ENCODE measurements at regions not wholly inside any gene's neighbourhood (a gene's known extent, or its start where the extent isn't known, plus 50 kb on each side); places are given as distances from the start of the nearest gene placed in this dataset.

DNA sequence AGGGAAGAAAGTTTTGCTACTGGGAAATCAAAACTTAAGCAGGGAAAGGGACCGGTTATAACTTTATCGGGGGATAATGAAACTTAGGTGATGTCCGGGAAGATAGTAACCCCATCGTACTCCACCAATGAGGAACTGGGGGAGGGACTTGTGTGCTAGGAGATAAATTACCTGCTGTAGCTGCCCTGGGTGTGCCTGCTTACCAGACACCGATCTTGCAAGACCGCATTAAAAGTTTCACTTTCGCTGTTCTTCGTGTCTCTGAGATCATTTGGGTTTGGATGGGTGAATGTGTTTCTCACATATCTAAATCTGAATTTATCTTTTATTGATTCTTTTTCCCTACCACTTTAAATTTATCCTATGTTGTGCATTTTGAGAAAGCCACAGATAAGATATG is 381.4 kb downstream of the SLITRK6 start:
- POLR2A ChIA-PET: no interaction called here
- ATAC-seq (replicated peaks in 1 of 4): no peak
- WGBS (ENCODE audit: insufficient coverage): 100% methylated on average over 4 of the region's 8 CpGs

GRCh38 chr13:85413664-85414063 is 385.6 kb downstream of the SLITRK6 start:
- ChIA-PET CTCF (no interaction called here), POLR2A (no interaction called here)
- H3K27me3 ChIP-seq (replicated peaks in 1 of 2; ENCODE audit: control insufficient read depth in 2 of 2, extremely low read depth in 1 of 2, insufficient read depth in 2 of 2, low read length in 1 of 2): no peaks in the 10 kb centered on the region
- no peak overlapping the region for H3K27ac ChIP-seq (ENCODE audit: low read length)
- Mint-ChIP-seq H3K4me1 (no peaks in the 10 kb centered on the region), H3K36me3 (no peaks in the 10 kb centered on the region), H3K27ac (no peak overlapping the region), H3K9me3 (peaks cover 0 to 6% (median 0%) of the 10 kb centered on the region in 3 donors), H3K27me3 (no peaks in the 10 kb centered on the region), H3K4me3 (no peak overlapping the region)
- no CpG with 5 or more reads among the region's 2 CpGs for WGBS (ENCODE audit: insufficient coverage)
- no peaks in the 10 kb centered on the region for H3K9me3 ChIP-seq
- no peak overlapping the region for H3K4me3 ChIP-seq (ENCODE audit: control insufficient read depth in 1 of 2, extremely low read depth in 1 of 2, low read length in 1 of 2)
- ATAC-seq (replicated peaks in 1 of 4) (no peak), DNase-seq (no peak)
- H3K36me3 ChIP-seq (ENCODE audit: control insufficient read depth in 2 of 2, extremely low read depth in 1 of 2, insufficient read depth in 1 of 2, low read length in 1 of 2): no peaks in the 10 kb centered on the region
- no peaks in the 10 kb centered on the region for H3K4me1 ChIP-seq (ENCODE audit: control insufficient read depth in 1 of 2, extremely low read depth in 1 of 2, insufficient read depth in 2 of 2, low read length in 2 of 2)

More for the DNA sequence above, 381.4 kb downstream of the SLITRK6 start:
- Mint-ChIP-seq H3K4me3 (no peak overlapping the region), H3K27ac (no peak overlapping the region), H3K9me3 (peaks cover 0 to 4% (median 2%) of the 10 kb centered on the region in 3 donors), H3K4me1 (no peaks in the 10 kb centered on the region), H3K36me3 (no peaks in the 10 kb centered on the region), H3K27me3 (no peaks in the 10 kb centered on the region)
- Histone ChIP-seq H3K4me1 (ENCODE audit: control insufficient read depth in 1 of 2, extremely low read depth in 1 of 2, insufficient read depth in 2 of 2, low read length in 2 of 2) (no peaks in the 10 kb centered on the region), H3K36me3 (ENCODE audit: control insufficient read depth in 2 of 2, extremely low read depth in 1 of 2, insufficient read depth in 1 of 2, low read length in 1 of 2) (no peaks in the 10 kb centered on the region), H3K27me3 (replicated peaks in 1 of 2; ENCODE audit: control insufficient read depth in 2 of 2, extremely low read depth in 1 of 2, insufficient read depth in 2 of 2, low read length in 1 of 2) (no peaks in the 10 kb centered on the region), H3K9me3 (no peaks in the 10 kb centered on the region), H3K27ac (ENCODE audit: low read length) (no peak overlapping the region), H3K4me3 (ENCODE audit: control insufficient read depth in 1 of 2, extremely low read depth in 1 of 2, low read length in 1 of 2) (no peak overlapping the region)
- CTCF ChIA-PET: no interaction called here
- no peak for DNase-seq

DNA sequence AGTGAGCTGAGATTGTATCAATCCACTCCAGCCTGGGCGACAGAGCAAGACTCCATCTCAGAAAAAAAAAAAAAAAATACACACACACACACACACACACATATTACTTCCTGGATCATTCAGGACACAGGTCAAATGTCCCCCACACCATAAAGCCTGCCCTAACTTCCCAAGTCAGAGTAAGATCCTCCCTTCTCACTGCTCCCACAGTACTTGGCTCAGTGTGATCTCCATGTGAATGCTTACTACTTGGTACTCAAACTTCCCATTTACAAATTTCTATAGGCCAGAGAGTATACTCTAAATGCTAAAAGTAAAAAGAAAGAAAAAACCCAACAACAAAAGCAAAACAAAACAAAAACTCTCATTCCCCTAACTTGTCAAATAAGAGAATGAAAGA is 386.8 kb downstream of the SLITRK6 start:
- ChIA-PET CTCF (interaction anchor here in 1 of 2 donors (0.6 kb wide), 1 partner anchor 735 kb away, joined by 5 read pairs; no protein-coding TSS in a partner anchor), POLR2A (no interaction called here)
- H3K27me3 Mint-ChIP-seq: no peaks in the 10 kb centered on the region
- H3K27ac ChIP-seq (ENCODE audit: low read length): no peak overlapping the region
- H3K36me3 Mint-ChIP-seq: no peaks in the 10 kb centered on the region
- no peaks in the 10 kb centered on the region for H3K27me3 ChIP-seq (replicated peaks in 1 of 2; ENCODE audit: control insufficient read depth in 2 of 2, extremely low read depth in 1 of 2, insufficient read depth in 2 of 2, low read length in 1 of 2)
- no peak overlapping the region for H3K4me3 Mint-ChIP-seq
- no peak for ATAC-seq (replicated peaks in 1 of 4)
- DNase-seq: no peak
- no peak overlapping the region for H3K27ac Mint-ChIP-seq
- H3K36me3 ChIP-seq (ENCODE audit: control insufficient read depth in 2 of 2, extremely low read depth in 1 of 2, insufficient read depth in 1 of 2, low read length in 1 of 2): no peaks in the 10 kb centered on the region
- H3K9me3 ChIP-seq: no peaks in the 10 kb centered on the region
- H3K4me3 ChIP-seq (ENCODE audit: control insufficient read depth in 1 of 2, extremely low read depth in 1 of 2, low read length in 1 of 2): no peak overlapping the region
- WGBS (ENCODE audit: insufficient coverage): no CpG with 5 or more reads among the region's 1 CpG
- no peaks in the 10 kb centered on the region for H3K4me1 Mint-ChIP-seq
- H3K4me1 ChIP-seq (ENCODE audit: control insufficient read depth in 1 of 2, extremely low read depth in 1 of 2, insufficient read depth in 2 of 2, low read length in 2 of 2): no peaks in the 10 kb centered on the region
- peaks cover 0 to 6% (median 0%) of the 10 kb centered on the region in 3 donors for H3K9me3 Mint-ChIP-seq

GRCh38 chr13:85411591-85411990 is 387.6 kb downstream of the SLITRK6 start:
- Histone ChIP-seq H3K4me1 (ENCODE audit: control insufficient read depth in 1 of 2, extremely low read depth in 1 of 2, insufficient read depth in 2 of 2, low read length in 2 of 2) (no peaks in the 10 kb centered on the region), H3K4me3 (ENCODE audit: control insufficient read depth in 1 of 2, extremely low read depth in 1 of 2, low read length in 1 of 2) (no peak overlapping the region), H3K9me3 (no peaks in the 10 kb centered on the region), H3K36me3 (ENCODE audit: control insufficient read depth in 2 of 2, extremely low read depth in 1 of 2, insufficient read depth in 1 of 2, low read length in 1 of 2) (no peaks in the 10 kb centered on the region), H3K27me3 (replicated peaks in 1 of 2; ENCODE audit: control insufficient read depth in 2 of 2, extremely low read depth in 1 of 2, insufficient read depth in 2 of 2, low read length in 1 of 2) (no peaks in the 10 kb centered on the region), H3K27ac (ENCODE audit: low read length) (no peak overlapping the region)
- Mint-ChIP-seq H3K27ac (no peak overlapping the region), H3K4me3 (no peak overlapping the region), H3K9me3 (peaks cover 0 to 6% (median 0%) of the 10 kb centered on the region in 3 donors), H3K27me3 (no peaks in the 10 kb centered on the region), H3K4me1 (no peaks in the 10 kb centered on the region), H3K36me3 (no peaks in the 10 kb centered on the region)
- POLR2A ChIA-PET: no interaction called here
- no CpG with 5 or more reads among the region's 2 CpGs for WGBS (ENCODE audit: insufficient coverage)
- CTCF ChIA-PET: interaction anchor here in 1 of 2 donors (0.6 kb wide), 1 partner anchor 734 kb away, joined by 5 read pairs; no protein-coding TSS in a partner anchor
- no peak for ATAC-seq (replicated peaks in 1 of 4)
- DNase-seq: no peak

DNA sequence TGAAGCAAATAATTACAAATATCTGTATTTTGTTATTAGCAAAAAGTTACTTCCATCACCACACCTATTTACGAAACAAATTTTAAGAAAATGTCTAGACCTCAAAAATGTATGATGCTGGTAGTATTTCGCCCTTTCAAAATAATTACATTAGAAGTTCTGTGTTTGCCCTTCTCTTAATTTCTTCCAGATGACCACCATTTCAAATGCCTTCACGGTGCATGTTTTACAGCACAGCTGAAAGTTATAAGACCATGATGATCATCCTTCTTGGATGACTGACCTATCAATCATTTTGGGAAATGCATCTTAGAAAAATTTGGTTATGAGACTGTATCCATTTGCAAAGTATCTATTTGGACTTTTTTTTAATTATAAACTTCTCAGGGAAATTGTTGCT is 390.8 kb downstream of the SLITRK6 start:
- POLR2A ChIA-PET: no interaction called here
- H3K4me3 ChIP-seq (ENCODE audit: control insufficient read depth in 1 of 2, extremely low read depth in 1 of 2, low read length in 1 of 2): no peak overlapping the region
- H3K4me1 Mint-ChIP-seq: no peaks in the 10 kb centered on the region
- H3K4me3 Mint-ChIP-seq: no peak overlapping the region
- no peak overlapping the region for H3K27ac ChIP-seq (ENCODE audit: low read length)
- no peaks in the 10 kb centered on the region for H3K9me3 ChIP-seq
- no peaks in the 10 kb centered on the region for H3K36me3 Mint-ChIP-seq
- peaks cover 0 to 6% (median 2%) of the 10 kb centered on the region in 3 donors for H3K9me3 Mint-ChIP-seq
- no peaks in the 10 kb centered on the region for H3K4me1 ChIP-seq (ENCODE audit: control insufficient read depth in 1 of 2, extremely low read depth in 1 of 2, insufficient read depth in 2 of 2, low read length in 2 of 2)
- H3K27me3 ChIP-seq (replicated peaks in 1 of 2; ENCODE audit: control insufficient read depth in 2 of 2, extremely low read depth in 1 of 2, insufficient read depth in 2 of 2, low read length in 1 of 2): no peaks in the 10 kb centered on the region
- DNase-seq (no peak), ATAC-seq (replicated peaks in 1 of 4) (no peak)
- H3K27ac Mint-ChIP-seq: no peak overlapping the region
- WGBS (ENCODE audit: insufficient coverage): no CpG with 5 or more reads among the region's 3 CpGs
- CTCF ChIA-PET: no interaction called here
- no peaks in the 10 kb centered on the region for H3K36me3 ChIP-seq (ENCODE audit: control insufficient read depth in 2 of 2, extremely low read depth in 1 of 2, insufficient read depth in 1 of 2, low read length in 1 of 2)
- no peaks in the 10 kb centered on the region for H3K27me3 Mint-ChIP-seq

- ATAC-seq (replicated peaks in 1 of 4): no peak
- Histone ChIP-seq H3K36me3 (ENCODE audit: control insufficient read depth in 2 of 2, extremely low read depth in 1 of 2, insufficient read depth in 1 of 2, low read length in 1 of 2) (no peaks in the 10 kb centered on the region), H3K4me1 (ENCODE audit: control insufficient read depth in 1 of 2, extremely low read depth in 1 of 2, insufficient read depth in 2 of 2, low read length in 2 of 2) (no peaks in the 10 kb centered on the region), H3K27me3 (replicated peaks in 1 of 2; ENCODE audit: control insufficient read depth in 2 of 2, extremely low read depth in 1 of 2, insufficient read depth in 2 of 2, low read length in 1 of 2) (no peaks in the 10 kb centered on the region), H3K4me3 (ENCODE audit: control insufficient read depth in 1 of 2, extremely low read depth in 1 of 2, low read length in 1 of 2) (no peak overlapping the region), H3K27ac (ENCODE audit: low read length) (no peak overlapping the region), H3K9me3 (no peaks in the 10 kb centered on the region)
- Mint-ChIP-seq H3K9me3 (peaks cover 0 to 2% (median 0%) of the 10 kb centered on the region in 3 donors), H3K27ac (no peak overlapping the region), H3K4me3 (no peak overlapping the region), H3K36me3 (no peaks in the 10 kb centered on the region), H3K4me1 (no peaks in the 10 kb centered on the region), H3K27me3 (no peaks in the 10 kb centered on the region)
- ChIA-PET POLR2A (no interaction called here), CTCF (no interaction called here)
- no peak for DNase-seq
- 90% methylated on average over 2 of the region's 5 CpGs for WGBS (ENCODE audit: insufficient coverage)
These were observed 392.8 kb downstream of the SLITRK6 start for GRCh38 chr13:85406269-85406975.
